ENCODE measurements at regions not wholly inside any gene's neighbourhood (a gene's known extent, or its start where the extent isn't known, plus 50 kb on each side); places are given as distances from the start of the nearest gene placed in this dataset.

DNA sequence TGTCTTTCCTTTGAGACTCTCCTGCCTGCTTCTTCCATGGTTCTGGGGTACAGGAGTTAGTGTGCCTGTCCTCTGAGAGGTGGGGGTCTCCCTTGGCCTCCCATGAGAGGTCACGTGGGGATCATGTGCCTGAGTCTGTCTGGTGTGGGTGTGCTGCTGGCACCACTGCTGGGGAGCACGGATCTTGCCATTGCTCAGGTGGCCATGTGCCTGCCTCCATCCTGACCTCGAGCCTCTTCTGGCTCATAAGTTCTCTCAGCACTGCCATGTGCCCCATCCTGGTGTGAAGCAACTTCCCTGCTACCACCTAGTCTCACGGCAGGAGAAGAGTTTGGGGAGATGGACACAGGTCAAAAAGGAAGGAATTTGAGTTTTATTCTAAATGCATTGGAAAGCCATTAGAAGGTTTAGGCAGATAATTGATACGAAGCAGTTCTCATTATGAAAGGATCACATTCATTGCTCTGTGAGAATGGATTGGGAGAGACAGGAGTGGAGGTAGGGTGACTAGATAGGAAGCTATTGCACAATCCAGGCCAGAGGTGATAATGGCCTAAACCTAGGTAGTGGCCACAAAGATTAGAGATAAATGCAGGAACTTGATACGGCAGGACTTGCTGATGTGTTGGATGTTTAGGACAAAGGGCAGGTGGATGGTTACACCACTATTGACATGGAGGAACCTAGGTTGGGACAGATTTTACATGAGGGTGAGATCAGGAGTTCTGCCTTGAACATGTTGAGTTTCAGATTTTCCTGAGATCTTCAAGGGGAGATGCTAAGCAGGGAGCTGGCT is 173.0 kb upstream of the RORA start:
- H3K4me3 ChIP-seq (ENCODE audit: low read depth, low read length), result no peak overlapping the region
- TF ChIP-seq, protein P1, sequence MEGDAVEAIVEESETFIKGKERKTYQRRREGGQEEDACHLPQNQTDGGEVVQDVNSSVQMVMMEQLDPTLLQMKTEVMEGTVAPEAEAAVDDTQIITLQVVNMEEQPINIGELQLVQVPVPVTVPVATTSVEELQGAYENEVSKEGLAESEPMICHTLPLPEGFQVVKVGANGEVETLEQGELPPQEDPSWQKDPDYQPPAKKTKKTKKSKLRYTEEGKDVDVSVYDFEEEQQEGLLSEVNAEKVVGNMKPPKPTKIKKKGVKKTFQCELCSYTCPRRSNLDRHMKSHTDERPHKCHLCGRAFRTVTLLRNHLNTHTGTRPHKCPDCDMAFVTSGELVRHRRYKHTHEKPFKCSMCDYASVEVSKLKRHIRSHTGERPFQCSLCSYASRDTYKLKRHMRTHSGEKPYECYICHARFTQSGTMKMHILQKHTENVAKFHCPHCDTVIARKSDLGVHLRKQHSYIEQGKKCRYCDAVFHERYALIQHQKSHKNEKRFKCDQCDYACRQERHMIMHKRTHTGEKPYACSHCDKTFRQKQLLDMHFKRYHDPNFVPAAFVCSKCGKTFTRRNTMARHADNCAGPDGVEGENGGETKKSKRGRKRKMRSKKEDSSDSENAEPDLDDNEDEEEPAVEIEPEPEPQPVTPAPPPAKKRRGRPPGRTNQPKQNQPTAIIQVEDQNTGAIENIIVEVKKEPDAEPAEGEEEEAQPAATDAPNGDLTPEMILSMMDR (IDR thresholded peaks at IDR 0.05; ENCODE audit: control insufficient read depth, extremely low read depth, insufficient read depth), result no peak
- no peak for DNase-seq (ENCODE audit: low read depth)

DNA sequence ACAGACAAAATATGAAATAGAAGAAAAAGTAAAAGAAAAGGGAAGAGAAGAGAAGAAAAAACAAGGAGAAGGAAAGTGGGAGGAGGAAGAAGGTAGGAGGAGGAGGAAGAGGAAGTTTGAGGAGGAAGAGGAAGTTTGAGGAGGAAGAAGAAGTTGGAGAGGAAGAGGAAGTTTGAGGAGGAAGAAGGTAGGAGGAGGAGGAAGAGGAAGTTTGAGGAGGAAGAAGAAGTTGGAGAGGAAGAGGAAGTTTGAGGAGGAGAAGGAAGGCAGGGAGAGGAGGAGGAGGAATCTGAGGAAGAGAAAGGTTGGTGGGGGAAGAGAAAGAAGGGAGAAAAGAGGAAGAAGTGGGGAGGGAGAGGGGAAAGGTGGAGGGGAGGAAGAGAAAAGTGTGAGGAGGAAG is 169.2 kb upstream of the RORA start:
- TF ChIP-seq, protein P1 (IDR thresholded peaks at IDR 0.05; ENCODE audit: control insufficient read depth, extremely low read depth, insufficient read depth), result no peak
- no peak for DNase-seq (ENCODE audit: low read depth)
- H3K4me3 ChIP-seq (ENCODE audit: low read depth, low read length), result no peak overlapping the region

DNA sequence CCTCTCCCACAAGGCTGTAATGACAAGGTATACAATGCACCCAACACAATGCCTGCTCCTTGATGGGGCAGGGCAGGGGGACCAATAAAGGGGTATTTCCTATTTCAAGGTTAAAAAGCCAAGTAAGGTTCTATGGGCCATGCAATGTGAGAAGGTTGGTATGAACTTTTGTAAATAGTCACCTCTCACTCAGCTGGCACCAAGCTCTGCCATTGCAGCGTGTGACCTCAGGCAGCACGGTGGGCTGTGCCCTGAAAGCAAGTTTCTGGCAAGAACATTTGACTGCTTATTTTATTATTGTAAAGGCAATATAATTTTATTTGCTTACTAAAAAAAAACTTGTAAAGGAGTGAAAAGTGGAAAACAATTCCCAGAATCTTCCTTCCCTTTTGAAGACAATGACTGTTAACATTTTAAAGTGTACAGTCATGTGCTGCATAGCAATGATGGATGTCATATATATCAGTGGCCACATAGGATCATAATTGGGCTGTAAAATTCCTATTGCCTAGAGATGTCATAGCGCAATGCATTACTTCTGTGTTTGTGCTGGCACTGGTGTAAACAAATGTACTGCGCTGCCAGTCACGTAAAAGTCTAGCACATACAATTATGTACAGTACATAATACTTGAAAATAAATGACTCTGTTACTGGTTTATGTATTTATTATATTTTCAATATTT is 167.3 kb upstream of the RORA start:
- no peak overlapping the region for H3K4me3 ChIP-seq (ENCODE audit: low read depth, low read length)
- peak; percentile 50 for DNase-seq (ENCODE audit: low read depth)
- TF ChIP-seq, protein P1 (IDR thresholded peaks at IDR 0.05; ENCODE audit: control insufficient read depth, extremely low read depth, insufficient read depth), result no peak

DNA sequence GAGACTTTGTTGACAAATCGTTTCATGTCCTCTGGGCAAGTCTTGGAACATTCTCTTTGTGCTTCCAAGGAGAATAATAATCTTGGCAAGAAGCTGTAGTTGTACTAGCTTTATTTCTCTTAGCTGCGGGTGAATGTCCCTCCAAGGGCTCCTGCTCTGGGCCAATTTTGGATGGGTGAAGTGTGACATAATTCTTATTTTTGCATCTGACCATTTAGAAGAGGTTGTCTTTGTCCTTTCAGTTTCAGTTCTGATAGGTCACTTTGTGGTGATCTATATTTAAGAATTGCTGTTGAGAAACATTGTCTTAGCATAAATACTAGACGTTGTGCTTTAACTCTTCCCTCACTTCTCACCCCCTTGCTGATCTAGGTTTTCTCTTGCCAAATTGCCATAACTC is 164.8 kb upstream of the RORA start:
- DNase-seq (ENCODE audit: low read depth), result no peak
- H3K4me3 ChIP-seq (ENCODE audit: low read depth, low read length), result no peak overlapping the region
- TF ChIP-seq, protein P1 (IDR thresholded peaks at IDR 0.05; ENCODE audit: control insufficient read depth, extremely low read depth, insufficient read depth), result no peak

DNA sequence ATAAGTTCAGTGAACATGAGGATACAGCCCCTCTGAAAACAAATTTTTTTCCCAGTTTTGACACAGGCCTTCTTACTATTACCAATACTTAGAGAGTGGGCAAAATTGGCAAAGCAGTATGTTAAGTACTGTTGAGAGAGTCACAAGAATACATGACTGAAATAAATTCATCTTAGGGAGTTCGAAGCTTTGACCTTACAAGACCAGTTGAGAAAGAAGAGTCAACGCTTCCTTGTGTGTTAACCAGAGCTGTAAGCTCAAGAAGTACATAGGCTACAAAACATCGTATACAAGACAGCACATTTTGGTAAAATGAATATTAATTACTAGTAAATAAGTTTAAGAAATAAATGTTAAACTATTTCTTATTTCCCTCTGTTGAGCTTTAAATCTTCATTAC is 164.4 kb upstream of the RORA start:
- TF ChIP-seq, protein P1 (IDR thresholded peaks at IDR 0.05; ENCODE audit: control insufficient read depth, extremely low read depth, insufficient read depth), result no peak
- H3K4me3 ChIP-seq (ENCODE audit: low read depth, low read length), result no peak overlapping the region
- no peak for DNase-seq (ENCODE audit: low read depth)

DNA sequence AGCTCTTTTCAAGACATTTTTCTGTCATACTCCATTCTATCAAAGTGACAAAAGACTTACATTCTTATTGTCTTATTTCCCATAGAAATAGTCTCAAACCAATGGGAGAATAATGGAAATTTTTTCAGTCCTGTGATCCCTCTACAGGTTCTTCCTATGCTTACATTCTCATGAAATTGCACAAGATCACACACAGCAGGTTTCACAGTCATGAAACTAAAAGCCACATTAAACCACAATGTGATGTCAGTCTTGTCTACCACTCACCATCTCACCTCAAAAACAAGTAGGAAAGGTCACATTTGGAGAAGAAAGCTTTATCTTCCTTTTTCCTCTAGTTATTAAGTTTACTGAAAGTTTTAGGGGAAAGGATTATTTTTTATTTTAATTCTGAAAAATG is 161.0 kb upstream of the RORA start:
- no peak for DNase-seq (ENCODE audit: low read depth)
- no peak overlapping the region for H3K4me3 ChIP-seq (ENCODE audit: low read depth, low read length)
- TF ChIP-seq, protein P1 (IDR thresholded peaks at IDR 0.05; ENCODE audit: control insufficient read depth, extremely low read depth, insufficient read depth), result no peak
